SK-N-SH (cell line): ENCODE measurements at regions not wholly inside any gene's neighbourhood (a gene's known extent, or its start where the extent isn't known, plus 50 kb on each side); places are given as distances from the start of the nearest gene placed in this dataset.

ENCODE experiments used
- CTCF ChIA-PET: fragments of 300-600, 350-600 bp; formaldehyde crosslinking; extraction: SDS; loops from one replicate; lab custom pipeline; 2021; lab: Yijun Ruan, JAX
- POLR2A ChIA-PET: fragments of 350-600 bp; sonication (Branson Sonifier 250); formaldehyde crosslinking; extraction: SDS; loops from one replicate; lab custom pipeline; 2020; ENCODE audit warnings: antibody characterized with exemption, inconsistent platforms; lab: Yijun Ruan, JAX
- DNase-seq: peaks from one replicate; pipeline ENCODE4 v3.0.0; 2012
- H2AFZ ChIP-seq: fragments of 200-600 bp; sonication (generic); 2 replicates; pipeline ENCODE4 v1.8.1; 2016; ENCODE audit warnings: antibody characterized with exemption, mild to moderate bottlenecking, low read depth
- H3F3A ChIP-seq: fragments of 200-600 bp; sonication (generic); replicated peaks from 2 replicates; pipeline ENCODE3; 2016; ENCODE audit warnings: antibody characterized with exemption, mild to moderate bottlenecking; ENCODE audit not compliant: insufficient read depth
- H3K27ac ChIP-seq, 2 experiments: fragments of 200-500 bp in 1 of 2; fragments of 200-600 bp in 1 of 2; sonication (Bioruptor generic) in 1 of 2; sonication (generic), shearing (Covaris generic) in 1 of 2; 2 replicates each; pipeline versions ENCODE4 v1.5.1 to v1.6.1; 2014 to 2016; ENCODE audit warnings: low read depth in 2 of 2, inconsistent platforms in 1 of 2, low read length in 1 of 2, mild to moderate bottlenecking in 1 of 2, mixed read lengths in 1 of 2
- H3K27me3 ChIP-seq: fragments of 200-600 bp; sonication (generic), shearing (Covaris generic); 2 replicates; pipeline ENCODE4 v1.6.1; 2016; ENCODE audit warnings: mixed run types; ENCODE audit not compliant: insufficient read depth
- H3K36me3 ChIP-seq, 2 experiments: fragments of 200-500 bp in 1 of 2; fragments of 200-600 bp in 1 of 2; sonication (Bioruptor generic) in 1 of 2; sonication (generic) in 1 of 2; replicated peaks in 1 of 2; 2 replicates each; pipeline versions ENCODE3 to v1.5.1; 2014 to 2016; ENCODE audit warnings: low read length in 1 of 2, mild to moderate bottlenecking in 1 of 2; ENCODE audit not compliant: insufficient read depth in 2 of 2, control insufficient read depth in 1 of 2
- H3K4me1 ChIP-seq, 2 experiments: fragments of 200-500 bp in 1 of 2; fragments of 200-600 bp in 1 of 2; sonication (Bioruptor generic) in 1 of 2; sonication (generic), shearing (Covaris generic) in 1 of 2; 2 replicates each; pipeline versions ENCODE4 v1.5.1 to v1.6.1; 2014 to 2016; ENCODE audit warnings: low read depth in 1 of 2, low read length in 1 of 2, mixed run types in 1 of 2; ENCODE audit not compliant: insufficient read depth in 2 of 2, control insufficient read depth in 1 of 2
- H3K4me2 ChIP-seq: fragments of 200-600 bp; sonication (generic), shearing (Covaris generic); 2 replicates; pipeline ENCODE4 v1.6.1; 2017; ENCODE audit warnings: mixed run types
- H3K4me3 ChIP-seq, 2 experiments: fragments of 200-500 bp in 1 of 2; fragments of 200-600 bp in 1 of 2; sonication (Bioruptor generic) in 1 of 2; sonication (generic), shearing (Covaris generic) in 1 of 2; 2 replicates each; pipeline versions ENCODE4 v1.5.1 to v1.8.1; 2014 to 2016; ENCODE audit warnings: low read depth in 2 of 2, inconsistent platforms in 1 of 2, low read length in 1 of 2, mild to moderate bottlenecking in 1 of 2, mixed read lengths in 1 of 2, moderate library complexity in 1 of 2
- H3K79me2 ChIP-seq: fragments of 200-600 bp; sonication (generic); 2 replicates; pipeline ENCODE4 v1.8.1; 2017; ENCODE audit warnings: mild to moderate bottlenecking; ENCODE audit not compliant: insufficient read depth
- H3K9ac ChIP-seq: fragments of 200-600 bp; sonication (generic); 2 replicates; pipeline ENCODE4 v1.6.1; 2017; ENCODE audit warnings: mixed run types
- H3K9me2 ChIP-seq: fragments of 200-600 bp; sonication (generic); 2 replicates; pipeline ENCODE4 v1.6.1; 2017; ENCODE audit warnings: mixed run types
- H3K9me3 ChIP-seq: fragments of 200-600 bp; sonication (generic); 2 replicates; pipeline ENCODE4 v1.6.1; 2017; ENCODE audit warnings: mixed run types, mild to moderate bottlenecking, moderate library complexity
- H4K20me1 ChIP-seq: fragments of 200-600 bp; sonication (generic); 2 replicates; pipeline ENCODE4 v1.6.1; 2017; ENCODE audit warnings: mild to moderate bottlenecking, mixed run types; ENCODE audit not compliant: insufficient read depth
- CHD2 ChIP-seq: fragments of 150-350 bp; IDR thresholded peaks from 2 replicates; pipeline ENCODE4 v1.6.1; 2018; ENCODE audit warnings: low read length; ENCODE audit not compliant: partially characterized antibody
- CTCF ChIP-seq: fragments of 200-600 bp; sonication (generic); IDR thresholded peaks from 2 replicates; pipeline ENCODE4 v1.6.1; 2017; ENCODE audit warnings: antibody characterized with exemption, mild to moderate bottlenecking, moderate library complexity
- ELF1 ChIP-seq: IDR thresholded peaks from 2 replicates; pipeline ENCODE4 v1.4.0; 2012
- EZH2phosphoT487 ChIP-seq: fragments of 200-600 bp; sonication (generic); IDR thresholded peaks from 2 replicates; pipeline ENCODE4 v1.6.1; 2017; ENCODE audit warnings: low read depth, mixed run types, mild to moderate bottlenecking, antibody characterized with exemption, moderate library complexity, borderline replicate concordance
- FOXM1 ChIP-seq: IDR thresholded peaks from 2 replicates; pipeline ENCODE4 v1.4.0; 2012; ENCODE audit warnings: low read depth, mild to moderate bottlenecking
- JUND ChIP-seq: IDR thresholded peaks from 2 replicates; pipeline ENCODE4 v1.4.0; 2012
- MAX ChIP-seq: IDR thresholded peaks from 2 replicates; pipeline ENCODE4 v1.4.0; 2012; ENCODE audit warnings: low read depth
- NRF1 ChIP-seq: IDR thresholded peaks from 2 replicates; pipeline ENCODE4 v1.6.1; 2012; ENCODE audit warnings: low read depth, mild to moderate bottlenecking, low read length
- POLR2AphosphoS5 ChIP-seq: IDR thresholded peaks from 2 replicates; pipeline ENCODE4 v1.6.1; 2012; ENCODE audit warnings: low read depth, low read length
- RAD21 ChIP-seq: IDR thresholded peaks from 2 replicates; pipeline ENCODE4 v1.6.1; 2012; ENCODE audit warnings: mild to moderate bottlenecking, low read length
- RCOR1 ChIP-seq: fragments of 150-350 bp; IDR thresholded peaks from 2 replicates; pipeline ENCODE4 v1.6.1; 2017; ENCODE audit warnings: antibody characterized with exemption, low read length
- RFX5 ChIP-seq: IDR thresholded peaks from 2 replicates; pipeline ENCODE4 v1.6.1; 2012; ENCODE audit warnings: mild to moderate bottlenecking, improper control_type of control experiment, low read length
- SIN3A ChIP-seq: IDR thresholded peaks from 2 replicates; pipeline ENCODE4 v1.6.1; 2012; ENCODE audit warnings: low read depth, mild to moderate bottlenecking, low read length, moderate library complexity, borderline replicate concordance
- TAF1 ChIP-seq: IDR thresholded peaks from 2 replicates; pipeline ENCODE4 v1.6.1; 2012; ENCODE audit warnings: low read depth, mild to moderate bottlenecking, low read length, moderate library complexity, borderline replicate concordance
- TCF12 ChIP-seq: IDR thresholded peaks from 2 replicates; pipeline ENCODE4 v1.4.0; 2012
- TEAD4 ChIP-seq: IDR thresholded peaks from 2 replicates; pipeline ENCODE4 v1.4.0; 2012; ENCODE audit warnings: mild to moderate bottlenecking, borderline replicate concordance; ENCODE audit not compliant: insufficient read depth
- WGBS: methylation state at CpG from one replicate; pipeline ENCODE4 v1.1.6; 2017; ENCODE audit warnings: low lambda C conversion rate; 5-methylcytosine and 5-hydroxymethylcytosine counted together
- TF ChIP-seq, protein P1 (sequence below): IDR thresholded peaks from 2 replicates; pipeline ENCODE4 v1.4.0; 2012; ENCODE audit warnings: low read depth, borderline replicate concordance

DNA sequence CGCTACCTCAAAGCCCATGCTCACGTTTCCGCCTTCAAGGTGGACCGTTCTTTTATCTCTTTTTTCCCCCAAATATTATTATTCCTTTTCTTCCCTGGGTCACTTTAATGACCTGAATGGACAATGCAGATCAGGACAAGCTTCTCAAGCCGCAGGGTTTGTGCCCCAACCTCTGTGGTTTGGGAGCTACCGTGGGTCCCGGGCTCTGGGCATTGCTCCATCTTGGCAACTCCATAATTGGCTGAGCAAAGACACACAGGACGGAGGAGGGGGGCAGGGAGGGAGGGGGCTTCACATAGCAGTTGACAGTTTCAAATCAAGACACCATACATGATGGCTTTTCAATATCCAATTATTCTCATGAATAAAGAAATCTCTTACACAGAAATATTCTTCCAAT lies 308.1 kb upstream of the FZD8 start:
- Histone ChIP-seq H3F3A (no peaks in the 10 kb centered on the region), H4K20me1 (no peaks in the 10 kb centered on the region), H3K79me2 (no peaks in the 10 kb centered on the region), H2AFZ (no peak overlapping the region), H3K4me2 (no peak overlapping the region), H3K27me3 (no peaks in the 10 kb centered on the region), H3K9me3 (no peaks in the 10 kb centered on the region), H3K9ac (no peak overlapping the region), H3K4me3 (no peak overlapping the region), H3K27ac (no peak overlapping the region), H3K36me3 (no peaks in the 10 kb centered on the region), H3K4me1 (no peaks in the 10 kb centered on the region), H3K9me2 (no peaks in the 10 kb centered on the region)
- TF ChIP-seq MAX (no peak), SIN3A (no peak), CTCF (no peak), RAD21 (no peak), TCF12 (no peak), ELF1 (no peak), TAF1 (no peak), POLR2AphosphoS5 (no peak), EZH2phosphoT487 (no peak), NRF1 (no peak)
- TF ChIP-seq, protein P1, sequence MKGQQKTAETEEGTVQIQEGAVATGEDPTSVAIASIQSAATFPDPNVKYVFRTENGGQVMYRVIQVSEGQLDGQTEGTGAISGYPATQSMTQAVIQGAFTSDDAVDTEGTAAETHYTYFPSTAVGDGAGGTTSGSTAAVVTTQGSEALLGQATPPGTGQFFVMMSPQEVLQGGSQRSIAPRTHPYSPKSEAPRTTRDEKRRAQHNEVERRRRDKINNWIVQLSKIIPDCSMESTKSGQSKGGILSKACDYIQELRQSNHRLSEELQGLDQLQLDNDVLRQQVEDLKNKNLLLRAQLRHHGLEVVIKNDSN: no peak
- DNase-seq: no peak
- POLR2A ChIA-PET: no interaction called here
- CTCF ChIA-PET: no interaction called here
- WGBS: 80% methylated on average over 8 of the region's 8 CpGs

DNA sequence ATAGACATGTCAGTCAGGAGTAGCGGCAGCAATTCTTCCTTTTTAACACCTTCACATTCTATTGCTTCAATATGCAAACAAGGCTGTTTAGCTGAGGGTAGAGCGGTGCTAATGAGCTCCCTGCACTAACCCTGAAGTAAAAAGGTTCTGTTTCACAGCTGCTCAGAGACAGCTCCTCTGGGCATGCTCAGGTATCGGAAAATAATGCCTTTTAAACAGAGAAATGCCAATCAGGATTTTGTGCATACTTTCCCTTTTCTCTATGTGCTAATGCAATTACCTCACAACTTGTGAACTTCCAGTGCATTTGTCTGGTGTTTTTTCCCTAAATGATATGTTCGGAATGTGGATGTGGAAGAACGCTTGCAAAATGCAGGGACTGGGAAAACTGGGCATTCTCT lies 307.7 kb upstream of the FZD8 start:
- no peak for DNase-seq
- Histone ChIP-seq H3K36me3 (no peaks in the 10 kb centered on the region), H3F3A (no peaks in the 10 kb centered on the region), H3K9me2 (no peaks in the 10 kb centered on the region), H2AFZ (no peak overlapping the region), H3K4me1 (no peaks in the 10 kb centered on the region), H3K79me2 (no peaks in the 10 kb centered on the region), H3K9me3 (no peaks in the 10 kb centered on the region), H3K4me3 (no peak overlapping the region), H3K27me3 (no peaks in the 10 kb centered on the region), H3K4me2 (no peak overlapping the region), H4K20me1 (no peaks in the 10 kb centered on the region), H3K9ac (no peak overlapping the region), H3K27ac (no peak overlapping the region)
- CTCF ChIA-PET: no interaction called here
- WGBS: 81% methylated on average over 5 of the region's 5 CpGs
- no peak for TF ChIP-seq TEAD4
- TF ChIP-seq JUND: no peak
- no peak for TF ChIP-seq NRF1
- no peak for TF ChIP-seq FOXM1
- no peak for TF ChIP-seq CTCF
- no peak for TF ChIP-seq RFX5
- TF ChIP-seq RCOR1: no peak
- TF ChIP-seq CHD2: no peak
- POLR2A ChIA-PET: no interaction called here
